Caki2 (cell line): ENCODE measurements at regions not wholly inside any gene's neighbourhood (a gene's known extent, or its start where the extent isn't known, plus 50 kb on each side); places are given as distances from the start of the nearest gene placed in this dataset.
"Not testable (repeated sequence)": the region's sequence is repeated elsewhere in the genome, so short reads cannot be mapped to it uniquely, and the experiment has no call there.

ENCODE experiments used
- DNase-seq: peaks from one replicate; pipeline ENCODE4 v3.0.0-alpha.2; 2015; ENCODE audit warnings: low read depth
- in situ Hi-C: cut with HindIII; loops from 2 replicates; pipeline ENCODE4 v1.10.0; 2016; ENCODE audit warnings: low sequenced_read_pairs, low pct_unique_long_range_greater_than_20kb, mixed read lengths

GRCh38 chr6:122931916-122932315 is 64.1 kb upstream of the CLVS2 start:
- no peak for DNase-seq
- in situ Hi-C loops = no loop called here

GRCh38 chr6:122944936-122945335 is 51.1 kb upstream of the CLVS2 start:
- DNase-seq, in situ Hi-C loops: not testable (repeated sequence)
